Fibroblast of skin of left quadriceps (primary cell): ENCODE measurements at regions not wholly inside any gene's neighbourhood (a gene's known extent, or its start where the extent isn't known, plus 50 kb on each side); places are given as distances from the start of the nearest gene placed in this dataset.

Source experiments
- DNase-seq, 2 experiments: peaks; one replicate each; pipeline ENCODE4 v3.0.0-alpha.2; 2013; ENCODE audit warnings: low read depth in 2 of 2

GRCh38 chr11:64500176-64501013 lies 55.3 kb upstream of the SLC22A11 start:
- no peak for DNase-seq

DNA sequence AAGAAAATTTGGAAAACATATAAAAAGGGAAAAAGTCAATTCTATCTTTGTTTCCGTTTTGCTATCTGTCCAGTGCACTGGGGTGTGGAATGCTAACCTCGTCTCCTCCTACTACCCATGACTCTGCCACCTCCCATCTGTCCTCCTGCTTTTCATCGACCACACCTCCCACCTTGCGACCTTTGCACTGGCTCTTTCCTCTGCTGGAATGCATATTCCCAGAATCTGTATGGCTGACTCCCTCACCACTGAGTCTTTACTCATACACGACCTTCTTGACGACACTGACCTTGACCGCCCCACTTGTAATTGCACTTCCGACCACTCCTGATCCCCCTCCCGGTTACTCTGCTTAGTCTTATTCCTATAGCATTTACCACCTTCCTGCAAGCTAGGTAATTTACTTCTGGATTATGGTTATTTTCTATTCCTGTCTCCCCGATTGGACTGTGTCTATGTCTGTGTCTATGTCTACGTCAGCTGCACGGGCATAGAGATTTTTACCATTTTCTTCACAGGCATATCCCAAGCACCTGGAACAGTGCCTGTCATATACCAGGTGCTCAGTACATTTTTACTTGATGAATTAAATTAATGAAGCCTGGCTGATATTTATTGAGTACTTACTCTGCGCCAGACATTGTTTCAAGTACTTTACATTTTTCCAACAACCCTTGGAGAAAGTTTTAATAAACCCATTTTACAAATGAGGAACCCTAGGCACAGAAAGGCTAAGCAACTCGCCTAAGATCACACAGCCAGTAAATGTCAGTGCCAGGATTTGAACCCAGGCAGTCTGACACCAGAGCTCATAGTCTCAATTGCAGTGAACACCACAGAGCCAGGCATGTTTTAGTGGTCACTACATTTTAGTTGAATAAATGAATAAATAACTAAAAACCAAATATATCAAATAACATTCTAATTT lies 54.0 kb upstream of the SLC22A11 start:
- DNase-seq, result no peak

GRCh38 chr11:64502634-64503033 lies 53.1 kb upstream of the SLC22A11 start:
- DNase-seq, result no peak

DNA sequence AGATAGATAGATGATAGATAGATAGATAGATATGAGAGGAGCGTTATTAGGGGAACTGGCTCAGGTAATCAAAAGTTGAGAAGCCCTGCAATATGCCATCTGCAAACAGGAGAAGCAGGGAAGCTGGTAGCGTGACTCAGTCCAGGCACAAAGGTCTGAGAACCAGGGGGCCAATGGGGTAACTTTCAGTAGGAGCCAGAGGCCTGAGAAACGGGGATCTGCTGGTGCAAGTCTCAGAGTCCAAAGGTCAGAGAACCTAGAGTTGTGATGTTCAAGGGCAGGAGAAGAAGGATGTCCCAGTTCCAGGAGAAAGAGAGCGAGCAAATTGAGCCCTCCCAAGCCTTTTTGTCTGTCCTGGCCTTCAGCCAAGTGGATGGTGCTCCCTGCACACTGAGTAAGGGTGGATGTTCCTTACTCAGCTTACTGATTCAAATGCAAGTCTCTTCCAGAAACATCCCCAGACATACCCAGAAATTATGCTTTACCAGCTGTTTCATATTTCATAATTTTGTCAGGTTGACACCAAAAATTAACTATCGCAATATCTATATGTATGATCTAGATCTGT lies 52.5 kb upstream of the SLC22A11 start:
- DNase-seq, result no peak

DNA sequence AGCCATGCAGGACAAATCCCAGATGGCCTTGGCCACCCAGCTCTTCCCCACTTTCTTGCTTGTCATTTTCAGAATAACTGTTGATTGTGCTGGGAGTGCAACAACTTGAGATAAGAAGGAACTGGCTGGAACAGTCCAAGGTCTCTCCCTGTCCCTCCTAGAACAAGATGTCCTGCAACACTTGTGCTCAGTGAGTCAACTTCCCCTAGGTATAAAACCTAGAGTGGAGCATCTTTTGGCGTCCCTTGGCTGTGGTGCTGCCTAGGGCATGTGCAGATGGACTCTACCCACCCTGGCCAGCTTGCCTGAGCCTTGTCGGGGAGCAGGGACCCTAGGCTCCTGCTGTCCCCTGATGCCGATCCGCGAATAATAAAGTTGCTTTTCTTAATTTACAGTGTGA lies 50.7 kb upstream of the SLC22A11 start:
- DNase-seq, result no peak
